ENCODE measurements at regions not wholly inside any gene's neighbourhood (a gene's known extent, or its start where the extent isn't known, plus 50 kb on each side); places are given as distances from the start of the nearest gene placed in this dataset.
A peak's percentile ranks its signal among the peaks of the same experiment; 100 is the strongest.
"Not testable (repeated sequence)": the region's sequence is repeated elsewhere in the genome, so short reads cannot be mapped to it uniquely, and the experiment has no call there.

GRCh38 chr17:64800987-64801386 is 118.3 kb downstream of the LRRC37A3 start:
- not testable (repeated sequence) for DNase-seq

GRCh38 chr17:64800361-64800895 is 118.8 kb downstream of the LRRC37A3 start:
- DNase-seq: not testable (repeated sequence)

DNA sequence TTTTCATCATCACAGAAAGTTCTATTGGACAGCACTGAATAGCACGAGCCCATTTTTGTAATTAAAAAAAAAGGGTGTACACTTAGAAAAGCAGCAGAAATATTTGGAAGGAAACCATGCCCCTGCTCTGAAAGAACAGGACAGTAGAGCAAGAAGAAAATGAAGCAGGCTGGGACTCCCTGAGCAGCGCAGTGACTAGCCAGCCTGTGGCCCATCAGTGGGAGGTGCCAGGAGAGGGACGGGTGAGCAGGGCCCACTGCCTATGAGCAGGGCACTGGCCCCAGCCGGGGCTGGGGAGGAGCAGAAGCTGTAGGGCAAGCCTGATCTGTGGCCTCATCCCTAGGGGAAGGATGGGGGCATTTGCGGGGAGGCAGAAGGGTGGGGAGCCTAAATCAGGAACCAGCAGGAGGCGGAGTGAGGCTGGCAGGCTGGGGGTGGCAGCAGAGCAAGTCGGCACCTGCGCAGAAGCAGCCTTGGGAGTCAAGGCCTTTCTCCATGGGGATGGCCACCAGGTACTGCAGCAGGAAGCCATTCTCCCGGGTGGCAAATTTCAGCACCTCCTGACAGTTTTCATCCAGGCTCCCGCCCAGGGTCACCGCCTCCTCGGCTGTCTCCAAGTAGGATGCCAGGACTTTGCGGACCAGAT is 119.6 kb downstream of the LRRC37A3 start:
- not testable (repeated sequence) for DNase-seq

- DNase-seq: not testable (repeated sequence)
These were observed 120.3 kb downstream of the LRRC37A3 start for GRCh38 chr17:64798961-64799360.

DNA sequence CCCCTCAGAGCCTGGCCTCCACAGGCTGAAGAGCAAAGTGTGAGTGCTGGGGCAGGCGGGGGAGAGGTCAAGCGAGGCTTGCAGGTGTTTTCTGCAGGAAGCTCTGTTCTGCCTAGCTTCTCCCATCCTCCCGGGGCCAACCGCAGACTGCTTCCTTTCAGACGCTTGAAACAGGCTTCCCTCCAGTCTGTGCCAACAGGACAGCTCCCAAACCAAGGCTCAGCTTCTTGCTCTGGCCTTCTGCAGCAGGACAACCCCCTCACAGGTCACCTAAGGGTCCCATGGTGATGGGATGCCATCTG is 120.8 kb downstream of the LRRC37A3 start:
- not testable (repeated sequence) for DNase-seq

DNA sequence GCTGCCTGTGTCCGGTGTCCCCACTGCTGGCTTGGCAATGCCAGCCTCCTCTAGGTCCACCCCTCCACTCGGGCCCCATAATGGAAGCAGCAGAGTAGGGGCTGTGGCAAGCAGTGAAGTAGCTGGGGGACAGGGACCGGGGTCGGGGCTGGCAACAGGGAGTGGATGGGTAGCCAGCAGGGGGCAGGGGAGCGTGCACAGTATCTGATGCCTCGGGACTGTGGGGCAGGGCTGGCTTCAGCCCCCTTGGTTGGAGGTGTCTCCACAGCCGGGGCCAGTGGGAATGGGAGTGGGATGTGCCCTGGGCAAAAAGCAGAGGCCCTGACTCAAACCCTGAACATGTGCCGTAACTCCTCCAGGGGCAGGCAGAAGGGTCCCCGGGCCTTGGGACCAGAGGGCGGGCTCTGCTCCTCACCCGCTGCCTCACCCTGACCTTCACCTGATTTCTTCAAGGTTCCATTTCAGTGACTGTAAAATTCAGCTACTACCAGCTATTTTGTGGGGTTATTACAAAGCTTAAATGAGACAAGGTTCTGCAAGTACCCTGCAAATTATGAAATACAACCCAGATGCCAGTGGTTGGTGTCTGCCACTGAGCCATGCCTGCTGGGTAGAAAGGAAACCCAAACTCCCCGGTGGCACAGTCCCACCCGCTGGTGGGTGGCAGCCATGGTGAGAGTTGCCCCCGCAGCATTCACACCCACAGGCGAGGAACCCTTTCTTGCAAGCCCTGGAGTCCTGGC is 121.4 kb downstream of the LRRC37A3 start:
- DNase-seq: not testable (repeated sequence)

- not testable (repeated sequence) for DNase-seq
These were observed 123.9 kb downstream of the LRRC37A3 start for GRCh38 chr17:64795342-64795741.

- DNase-seq: not testable (repeated sequence)
These were observed 124.6 kb downstream of the LRRC37A3 start for GRCh38 chr17:64794548-64795274.

DNA sequence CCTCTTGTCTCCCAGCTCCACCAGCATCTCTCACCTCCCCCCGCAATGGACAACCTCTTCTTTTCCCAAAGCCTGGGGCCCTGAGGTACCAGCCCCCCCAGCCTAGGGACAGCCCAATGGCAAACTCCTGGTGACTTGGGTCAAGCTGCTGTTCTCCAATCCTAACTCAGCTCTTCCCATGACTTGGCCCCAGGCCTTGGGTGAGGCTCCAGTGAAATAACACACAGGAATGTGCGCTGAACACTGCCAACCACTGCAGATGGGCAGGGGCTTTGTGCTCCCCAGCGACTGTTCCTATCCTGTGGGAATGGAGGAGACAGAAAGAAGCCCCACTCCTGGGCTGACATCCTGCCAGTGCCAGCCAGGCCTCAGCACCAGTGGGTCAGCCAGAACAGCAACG is 125.2 kb downstream of the LRRC37A3 start:
- not testable (repeated sequence) for DNase-seq

GRCh38 chr17:64792793-64793575 is 126.3 kb downstream of the LRRC37A3 start:
- DNase-seq: peak; percentile 37

DNA sequence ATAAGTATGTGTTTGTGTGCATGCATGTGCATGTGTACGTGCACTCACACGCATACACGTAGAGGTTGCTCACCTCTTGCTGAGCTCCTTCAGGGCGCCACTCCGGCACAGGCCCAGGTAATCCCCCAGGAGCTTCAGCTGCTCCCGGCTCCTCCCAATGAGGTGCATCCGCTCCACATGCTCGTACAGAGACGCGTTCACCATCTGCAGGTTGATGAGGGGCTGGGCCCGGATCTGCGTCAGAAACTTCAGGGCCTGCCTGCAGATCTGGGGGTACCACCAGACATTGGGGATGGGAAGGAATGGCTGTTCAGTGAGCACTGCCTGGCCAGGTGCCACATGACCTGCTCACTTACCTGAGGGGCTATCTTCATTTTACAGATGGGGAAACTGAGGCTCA is 127.0 kb downstream of the LRRC37A3 start:
- not testable (repeated sequence) for DNase-seq

DNA sequence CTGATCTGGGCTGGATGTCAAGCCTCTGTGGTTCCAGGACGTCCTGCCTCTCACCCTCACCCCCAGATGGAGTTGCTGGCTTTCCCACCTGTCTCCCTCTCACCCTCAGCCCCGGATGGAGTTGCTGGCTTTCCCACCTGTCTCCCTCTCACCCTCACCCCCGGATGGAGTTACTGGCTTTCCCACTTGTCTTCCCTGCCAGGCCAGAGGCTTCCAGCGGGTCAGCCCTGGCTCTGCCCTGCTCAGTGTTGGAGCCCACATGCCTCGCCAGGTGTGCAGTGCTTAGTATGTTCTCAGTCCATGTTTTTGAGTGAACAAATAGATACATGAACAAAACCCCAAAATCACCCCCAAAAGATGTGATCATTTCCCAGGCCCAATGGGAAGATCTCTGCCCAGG is 127.6 kb downstream of the LRRC37A3 start:
- DNase-seq: not testable (repeated sequence)

GRCh38 chr17:64791226-64791625 is 128.1 kb downstream of the LRRC37A3 start:
- not testable (repeated sequence) for DNase-seq

- DNase-seq: not testable (repeated sequence)
These were observed 128.6 kb upstream of the SMURF2 start for GRCh38 chr17:64790690-64791089.

DNA sequence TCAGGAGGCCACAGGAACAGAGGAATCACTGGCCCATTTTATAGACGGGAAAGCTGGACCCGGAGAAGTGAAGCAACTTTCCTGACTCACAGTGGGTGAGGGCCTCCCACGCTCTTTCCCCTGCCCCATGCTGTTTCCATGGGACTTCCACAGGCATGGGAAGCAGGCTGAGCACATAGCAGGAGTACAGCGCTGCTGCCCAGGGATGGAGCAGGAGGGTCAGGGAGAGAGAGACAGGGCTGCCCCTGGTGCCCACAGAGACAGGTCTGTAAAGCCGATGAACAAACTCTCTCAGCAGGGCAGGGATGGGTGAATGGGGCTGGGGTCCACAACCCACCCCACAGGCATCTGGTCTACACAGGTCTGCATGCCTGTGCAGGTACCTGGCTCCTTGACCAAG is 128.1 kb upstream of the SMURF2 start:
- DNase-seq: not testable (repeated sequence)

DNA sequence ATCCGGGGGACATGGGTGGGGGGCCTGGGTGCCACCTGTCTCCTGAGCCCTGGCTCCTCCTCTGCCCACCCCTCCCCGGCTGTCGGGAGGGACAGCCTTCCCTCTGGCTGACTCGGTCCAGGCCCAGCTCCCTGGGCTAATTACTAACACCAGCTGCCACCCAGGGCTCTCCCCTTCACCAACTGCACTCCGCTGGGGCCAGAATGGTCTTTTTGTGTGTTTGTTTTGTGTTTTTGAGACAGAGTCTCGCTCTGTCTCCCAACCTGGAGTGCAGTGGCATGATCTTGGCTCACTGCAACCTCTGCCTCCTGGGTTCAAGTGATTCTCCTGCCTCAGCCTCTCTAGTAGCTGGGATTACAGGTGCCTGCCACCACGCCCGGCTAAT is 126.9 kb upstream of the SMURF2 start:
- DNase-seq: not testable (repeated sequence)

DNA sequence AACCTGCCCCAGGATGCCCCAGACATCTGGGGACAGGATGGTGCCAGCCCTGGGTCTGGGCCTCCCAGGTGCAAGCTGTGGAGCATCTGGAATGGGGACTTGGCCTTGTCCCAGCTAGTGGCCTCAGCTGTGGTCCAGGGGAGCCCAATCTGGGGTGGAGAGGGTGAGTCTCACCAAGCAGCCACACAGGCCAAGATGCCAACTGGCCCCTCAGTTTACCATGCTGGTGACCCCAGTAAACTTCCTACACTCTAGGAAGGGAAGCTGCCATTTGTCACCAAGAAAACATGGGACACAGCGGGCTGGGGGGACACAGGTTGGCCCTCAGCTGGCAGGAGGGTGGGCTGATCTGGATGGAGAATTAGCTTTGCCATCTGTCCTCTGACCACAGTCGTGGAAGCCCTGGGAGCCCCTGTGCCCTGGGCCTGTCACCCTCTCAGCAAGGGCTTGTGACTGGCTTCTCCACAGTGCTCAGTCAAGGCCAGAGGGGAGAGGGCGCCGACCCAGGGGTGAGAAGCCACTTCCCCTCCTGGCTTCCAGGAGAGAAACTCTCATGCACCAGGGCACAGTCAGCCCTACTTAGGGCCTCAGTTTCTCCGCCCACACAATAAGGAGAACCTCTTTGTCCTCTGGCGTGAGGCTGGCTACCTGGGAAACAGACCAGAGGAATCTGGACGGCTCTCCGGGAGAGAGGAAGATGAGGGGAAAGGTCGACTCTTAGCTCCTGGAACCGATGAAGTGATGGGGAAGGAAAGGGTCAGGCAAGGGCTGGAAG is 126.4 kb upstream of the SMURF2 start:
- no peak for DNase-seq

DNA sequence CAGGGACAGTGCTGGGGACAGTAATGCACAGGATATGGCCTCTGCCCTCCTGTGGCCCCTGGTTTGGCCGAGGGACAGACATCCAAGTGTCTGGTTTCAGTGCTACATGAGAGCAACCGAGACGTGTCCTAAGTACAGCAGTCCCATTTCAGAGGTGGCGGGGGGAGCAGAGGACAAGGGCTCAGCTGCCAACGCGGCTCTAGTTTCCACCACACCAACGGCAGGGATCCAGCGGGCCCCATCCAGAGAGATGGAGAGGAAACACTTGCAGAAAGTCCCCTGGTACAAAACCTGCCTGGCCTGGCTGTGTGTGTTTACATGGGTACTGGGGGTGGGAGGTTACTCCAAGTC is 125.8 kb upstream of the SMURF2 start:
- no peak for DNase-seq

- DNase-seq: no peak
These were observed 125.3 kb upstream of the SMURF2 start for GRCh38 chr17:64787255-64787920.

DNA sequence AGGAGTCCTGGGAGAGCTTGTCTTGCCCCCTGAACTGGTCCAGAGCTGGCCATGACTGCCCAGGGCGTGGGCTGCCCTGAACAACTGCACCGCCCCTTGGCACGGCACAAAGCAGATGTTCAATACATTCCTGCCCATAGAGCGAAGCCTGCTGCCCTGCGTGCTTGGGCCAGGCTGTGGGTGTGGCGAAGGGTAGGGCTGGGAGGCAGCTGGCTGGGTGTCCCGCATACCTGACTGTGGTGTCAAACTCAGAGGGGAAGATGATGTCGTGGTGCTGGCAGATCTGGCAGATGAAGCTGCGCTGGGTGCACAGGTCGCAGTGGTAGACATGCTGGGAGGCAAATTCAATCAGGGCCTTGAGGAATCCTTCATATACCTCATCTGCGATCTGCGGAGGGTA is 124.2 kb upstream of the SMURF2 start:
- no peak for DNase-seq

- no peak for DNase-seq
These were observed 122.9 kb upstream of the SMURF2 start for GRCh38 chr17:64785011-64785421.

All from CD4-positive, alpha-beta T cell treated with Interleukin-17A for 1 hour (primary cell).